ENCODE measurements at regions not wholly inside any gene's neighbourhood (a gene's known extent, or its start where the extent isn't known, plus 50 kb on each side); places are given as distances from the start of the nearest gene placed in this dataset.

DNA sequence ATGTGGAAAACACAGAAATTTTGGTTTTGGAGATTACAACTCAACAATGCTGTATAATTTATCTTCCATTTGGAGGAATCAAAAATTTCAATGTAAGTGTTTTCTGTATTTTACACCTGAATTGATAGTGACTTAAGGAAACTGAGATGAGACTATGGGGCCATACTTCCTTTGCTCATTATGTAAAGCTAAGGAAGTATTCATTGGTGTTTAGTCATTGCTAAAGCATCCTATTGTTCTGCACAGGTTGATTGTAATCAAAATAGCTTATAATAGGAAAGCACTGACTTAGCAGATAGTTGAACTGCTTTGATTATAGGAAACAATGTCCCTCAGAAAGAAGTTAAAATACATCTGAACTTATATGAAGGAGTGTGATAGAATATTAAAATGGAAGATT is 244.4 kb upstream of the SLITRK5 start:
- no peaks in the 10 kb centered on the region for H3K27me3 ChIP-seq (ENCODE audit: control insufficient read depth in 2 of 2, insufficient read depth in 2 of 2, low read length in 2 of 2)
- H3K36me3 ChIP-seq (ENCODE audit: control insufficient read depth in 2 of 2, extremely low read depth in 1 of 2, insufficient read depth in 2 of 2, low read length in 2 of 2): no peaks in the 10 kb centered on the region
- no peak for TF ChIP-seq GATA2 (IDR thresholded peaks at IDR 0.05; ENCODE audit: insufficient read depth, insufficient read length, low read depth, low read length)
- TF ChIP-seq JUN (IDR thresholded peaks at IDR 0.05; ENCODE audit: borderline replicate concordance, insufficient read depth, insufficient read length, low read depth): peak; percentile 14
- no peak overlapping the region for H3K4me3 ChIP-seq (replicated peaks in 1 of 3; ENCODE audit: insufficient read depth in 1 of 3, low read depth in 1 of 3, low read length in 3 of 3)
- DNase-seq (ENCODE audit: low read depth, low spot score) (no peak), FAIRE-seq (no peak)
- no peak overlapping the region for H3K27ac ChIP-seq (ENCODE audit: insufficient read depth, low read depth, low read length)
- dilution Hi-C loops (cut with MboI; ENCODE audit: extremely low pct_ligation_motif_present, low sequenced_read_pairs): no loop called here
- H3K4me2 ChIP-seq (ENCODE audit: insufficient read depth, low read length): no peak overlapping the region
- H3K79me2 ChIP-seq (ENCODE audit: control insufficient read depth, insufficient read depth, low read length): no peaks in the 10 kb centered on the region
- no peaks in the 10 kb centered on the region for H4K20me1 ChIP-seq (replicated peaks; ENCODE audit: control insufficient read depth, extremely low read depth, insufficient read depth, low read length)
- no peak overlapping the region for H2AFZ ChIP-seq (ENCODE audit: low read depth, low read length)
- H3K9me1 ChIP-seq (replicated peaks; ENCODE audit: control insufficient read depth, extremely low read depth, insufficient read depth, low read length): no peaks in the 10 kb centered on the region
- H3K4me1 ChIP-seq (ENCODE audit: control insufficient read depth, extremely low read depth, insufficient read depth, low read length): no peaks in the 10 kb centered on the region
- no peak overlapping the region for H3K9ac ChIP-seq (replicated peaks; ENCODE audit: extremely low read depth, insufficient read depth, low read length)
- intact Hi-C loops (cut with micrococcal nuclease): no loop called here
- CTCF ChIA-PET: no interaction called here
- BruUV-seq (replicated peaks): no TSS peak
- H3K9me3 ChIP-seq (replicated peaks; ENCODE audit: control insufficient read depth, insufficient read depth, low read length): peaks cover 2% of the 10 kb centered on the region
- POLR2A ChIA-PET: no interaction called here

DNA sequence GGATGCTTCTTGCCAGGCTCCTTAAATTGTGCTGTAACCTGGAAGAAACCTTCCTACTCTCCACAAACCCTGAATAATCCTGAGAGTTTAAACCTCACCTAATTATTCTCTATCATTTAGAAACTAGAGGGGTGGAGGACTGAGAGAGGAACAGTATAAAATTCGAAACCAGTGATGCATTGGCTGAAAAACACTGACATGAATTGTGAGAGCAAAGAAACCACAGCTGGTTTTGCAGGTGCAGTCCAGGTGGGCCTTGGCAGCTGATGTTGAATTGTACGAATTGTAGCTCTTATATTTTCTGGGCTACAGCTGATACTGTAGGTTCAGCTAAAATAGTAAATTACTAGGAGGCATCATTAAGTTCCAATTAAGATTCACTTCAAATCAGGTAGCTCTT is 227.0 kb upstream of the SLITRK5 start:
- FAIRE-seq (no peak), DNase-seq (ENCODE audit: low read depth, low spot score) (no peak)
- Histone ChIP-seq H2AFZ (ENCODE audit: low read depth, low read length) (no peak overlapping the region), H3K36me3 (ENCODE audit: control insufficient read depth in 2 of 2, extremely low read depth in 1 of 2, insufficient read depth in 2 of 2, low read length in 2 of 2) (no peaks in the 10 kb centered on the region), H4K20me1 (replicated peaks; ENCODE audit: control insufficient read depth, extremely low read depth, insufficient read depth, low read length) (no peaks in the 10 kb centered on the region), H3K4me3 (replicated peaks in 1 of 3; ENCODE audit: insufficient read depth in 1 of 3, low read depth in 1 of 3, low read length in 3 of 3) (no peak overlapping the region), H3K4me2 (ENCODE audit: insufficient read depth, low read length) (no peak overlapping the region), H3K9ac (replicated peaks; ENCODE audit: extremely low read depth, insufficient read depth, low read length) (no peak overlapping the region), H3K27ac (ENCODE audit: insufficient read depth, low read depth, low read length) (no peak overlapping the region), H3K79me2 (ENCODE audit: control insufficient read depth, insufficient read depth, low read length) (no peaks in the 10 kb centered on the region), H3K4me1 (ENCODE audit: control insufficient read depth, extremely low read depth, insufficient read depth, low read length) (no peaks in the 10 kb centered on the region), H3K9me1 (replicated peaks; ENCODE audit: control insufficient read depth, extremely low read depth, insufficient read depth, low read length) (no peaks in the 10 kb centered on the region), H3K27me3 (ENCODE audit: control insufficient read depth in 2 of 2, insufficient read depth in 2 of 2, low read length in 2 of 2) (no peaks in the 10 kb centered on the region), H3K9me3 (replicated peaks; ENCODE audit: control insufficient read depth, insufficient read depth, low read length) (no peaks in the 10 kb centered on the region)
- TF ChIP-seq MYC (IDR thresholded peaks at IDR 0.05; ENCODE audit: low read depth, low read length) (no peak), POLR2AphosphoS5 (IDR thresholded peaks at IDR 0.05; ENCODE audit: insufficient read depth, low read depth, low read length) (no peak), FOS (IDR thresholded peaks at IDR 0.05; ENCODE audit: borderline replicate concordance, insufficient read depth, low read length) (no peak), EZH2 (IDR thresholded peaks at IDR 0.05; ENCODE audit: borderline replicate concordance, low read depth, low read length, severe bottlenecking) (no peak), GATA2 (IDR thresholded peaks at IDR 0.05; ENCODE audit: insufficient read depth, insufficient read length, low read depth, low read length) (no peak), POLR2A (IDR thresholded peaks at IDR 0.05; ENCODE audit: low read depth, low read length) (no peak), JUN (IDR thresholded peaks at IDR 0.05; ENCODE audit: borderline replicate concordance, insufficient read depth, insufficient read length, low read depth) (no peak)
- TF ChIP-seq, protein P1, sequence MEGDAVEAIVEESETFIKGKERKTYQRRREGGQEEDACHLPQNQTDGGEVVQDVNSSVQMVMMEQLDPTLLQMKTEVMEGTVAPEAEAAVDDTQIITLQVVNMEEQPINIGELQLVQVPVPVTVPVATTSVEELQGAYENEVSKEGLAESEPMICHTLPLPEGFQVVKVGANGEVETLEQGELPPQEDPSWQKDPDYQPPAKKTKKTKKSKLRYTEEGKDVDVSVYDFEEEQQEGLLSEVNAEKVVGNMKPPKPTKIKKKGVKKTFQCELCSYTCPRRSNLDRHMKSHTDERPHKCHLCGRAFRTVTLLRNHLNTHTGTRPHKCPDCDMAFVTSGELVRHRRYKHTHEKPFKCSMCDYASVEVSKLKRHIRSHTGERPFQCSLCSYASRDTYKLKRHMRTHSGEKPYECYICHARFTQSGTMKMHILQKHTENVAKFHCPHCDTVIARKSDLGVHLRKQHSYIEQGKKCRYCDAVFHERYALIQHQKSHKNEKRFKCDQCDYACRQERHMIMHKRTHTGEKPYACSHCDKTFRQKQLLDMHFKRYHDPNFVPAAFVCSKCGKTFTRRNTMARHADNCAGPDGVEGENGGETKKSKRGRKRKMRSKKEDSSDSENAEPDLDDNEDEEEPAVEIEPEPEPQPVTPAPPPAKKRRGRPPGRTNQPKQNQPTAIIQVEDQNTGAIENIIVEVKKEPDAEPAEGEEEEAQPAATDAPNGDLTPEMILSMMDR (IDR thresholded peaks at IDR 0.05; ENCODE audit: extremely low read depth in 1 of 2, insufficient read depth in 1 of 2, low read depth in 1 of 2, low read length in 2 of 2): no peak
- TF ChIP-seq, protein P2, sequence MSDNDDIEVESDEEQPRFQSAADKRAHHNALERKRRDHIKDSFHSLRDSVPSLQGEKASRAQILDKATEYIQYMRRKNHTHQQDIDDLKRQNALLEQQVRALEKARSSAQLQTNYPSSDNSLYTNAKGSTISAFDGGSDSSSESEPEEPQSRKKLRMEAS (IDR thresholded peaks at IDR 0.05; ENCODE audit: insufficient read depth, insufficient read length): no peak
- no TSS peak for BruUV-seq (replicated peaks)
- CTCF ChIA-PET: no interaction called here
- POLR2A ChIA-PET: no interaction called here
- dilution Hi-C loops (cut with MboI; ENCODE audit: extremely low pct_ligation_motif_present, low sequenced_read_pairs) (no loop called here), intact Hi-C loops (cut with micrococcal nuclease) (no loop called here)
